SK-N-SH (cell line): ENCODE measurements at regions not wholly inside any gene's neighbourhood (a gene's known extent, or its start where the extent isn't known, plus 50 kb on each side); places are given as distances from the start of the nearest gene placed in this dataset.

Source experiments
- NFIC ChIP-seq: IDR thresholded peaks from 2 replicates; pipeline ENCODE4 v1.4.0; 2012; ENCODE audit warnings: borderline replicate concordance
- RAD21 ChIP-seq: IDR thresholded peaks from 2 replicates; pipeline ENCODE4 v1.6.1; 2012; ENCODE audit warnings: mild to moderate bottlenecking, low read length
- TF ChIP-seq, protein P1 (sequence below): fragments of 200-600 bp; sonication (generic); IDR thresholded peaks from 2 replicates; pipeline ENCODE4 v1.6.1; 2017; ENCODE audit warnings: antibody characterized with exemption, mild to moderate bottlenecking, moderate library complexity

GRCh38 chr22:49455595-49455994 is 372.1 kb downstream of the BRD1 start:
- TF ChIP-seq RAD21 (no peak), NFIC (no peak)
- TF ChIP-seq, protein P1, sequence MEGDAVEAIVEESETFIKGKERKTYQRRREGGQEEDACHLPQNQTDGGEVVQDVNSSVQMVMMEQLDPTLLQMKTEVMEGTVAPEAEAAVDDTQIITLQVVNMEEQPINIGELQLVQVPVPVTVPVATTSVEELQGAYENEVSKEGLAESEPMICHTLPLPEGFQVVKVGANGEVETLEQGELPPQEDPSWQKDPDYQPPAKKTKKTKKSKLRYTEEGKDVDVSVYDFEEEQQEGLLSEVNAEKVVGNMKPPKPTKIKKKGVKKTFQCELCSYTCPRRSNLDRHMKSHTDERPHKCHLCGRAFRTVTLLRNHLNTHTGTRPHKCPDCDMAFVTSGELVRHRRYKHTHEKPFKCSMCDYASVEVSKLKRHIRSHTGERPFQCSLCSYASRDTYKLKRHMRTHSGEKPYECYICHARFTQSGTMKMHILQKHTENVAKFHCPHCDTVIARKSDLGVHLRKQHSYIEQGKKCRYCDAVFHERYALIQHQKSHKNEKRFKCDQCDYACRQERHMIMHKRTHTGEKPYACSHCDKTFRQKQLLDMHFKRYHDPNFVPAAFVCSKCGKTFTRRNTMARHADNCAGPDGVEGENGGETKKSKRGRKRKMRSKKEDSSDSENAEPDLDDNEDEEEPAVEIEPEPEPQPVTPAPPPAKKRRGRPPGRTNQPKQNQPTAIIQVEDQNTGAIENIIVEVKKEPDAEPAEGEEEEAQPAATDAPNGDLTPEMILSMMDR: no peak
